A549 (cell line): ENCODE measurements at regions not wholly inside any gene's neighbourhood (a gene's known extent, or its start where the extent isn't known, plus 50 kb on each side); places are given as distances from the start of the nearest gene placed in this dataset.

Experiments used
- ATAC-seq, 2 experiments: fragments of 200-7000 bp in 1 of 2; fragments of >200 bp in 1 of 2; cut with Nextera tagmentation in 1 of 2; cut with Tn5 transposase in 1 of 2; 3 replicates each; pipeline versions ENCODE4 v1.8.0 to v1.9.1; 2018 to 2020; ENCODE audit warnings: mild to moderate bottlenecking in 1 of 2, moderate library complexity in 1 of 2
- CTCF ChIA-PET: fragments of 300-600 bp; sonication (Branson Sonifier 250); formaldehyde crosslinking; extraction: SDS; loops from one replicate; lab custom pipeline; 2021; ENCODE audit warnings: antibody characterized with exemption, inconsistent platforms; lab: Yijun Ruan, JAX
- POLR2A ChIA-PET: fragments of 350-600 bp; formaldehyde crosslinking; extraction: SDS; loops from one replicate; lab custom pipeline; 2021; ENCODE audit warnings: antibody characterized with exemption, inconsistent platforms; lab: Yijun Ruan, JAX
- DNase-seq, 2 experiments: peaks; one replicate each; pipeline versions ENCODE4 v3.0.0 to v3.0.0-alpha.2; 2011 to 2016; ENCODE audit warnings: low read depth in 1 of 2, low spot score in 1 of 2
- FAIRE-seq: peaks from 2 replicates; lab custom pipeline; 2011; peaks lifted over from hg19 to GRCh38; lab: Jason Lieb, UNC
- H3K27ac ChIP-seq, 2 experiments: fragments of >200 bp; sonication (Bioruptor Twin); formaldehyde crosslinking; 3 replicates each; pipeline ENCODE4 v1.5.1; 2016 to 2017
- H3K4me1 ChIP-seq: fragments of >200 bp; sonication (Bioruptor Twin); formaldehyde crosslinking; 3 replicates; pipeline ENCODE4 v1.6.1; 2016
- H3K4me2 ChIP-seq: fragments of >200 bp; sonication (Bioruptor Twin); formaldehyde crosslinking; 3 replicates; pipeline ENCODE4 v1.6.1; 2016
- H3K4me3 ChIP-seq: fragments of >200 bp; sonication (Bioruptor Twin); formaldehyde crosslinking; 3 replicates; pipeline ENCODE4 v1.5.1; 2016
- H3K9me3 ChIP-seq: fragments of >200 bp; sonication (Bioruptor Twin); formaldehyde crosslinking; 3 replicates; pipeline ENCODE4 v1.6.1; 2016
- CEBPB ChIP-seq, 2 experiments: fragments of >200 bp in 1 of 2; sonication (Bioruptor Twin) in 1 of 2; formaldehyde crosslinking in 1 of 2; IDR thresholded peaks; 2 replicates each; pipeline ENCODE4 v1.6.1; 2012 to 2016
- E2F6 ChIP-seq: IDR thresholded peaks from 2 replicates; pipeline ENCODE4 v1.6.1; 2012; ENCODE audit warnings: low read depth, borderline replicate concordance
- EHF ChIP-seq: fragments of 250-450 bp; sonication (Bioruptor Pico); IDR thresholded peaks from 2 replicates; pipeline ENCODE4 v1.5.0; 2020; ENCODE audit warnings: mild to moderate bottlenecking
- EHMT2 ChIP-seq: fragments of 200-600 bp; sonication (generic); IDR thresholded peaks from 2 replicates; pipeline ENCODE4 v1.6.1; 2016; ENCODE audit warnings: antibody characterized with exemption, low read depth, mild to moderate bottlenecking, moderate library complexity
- ELK1 ChIP-seq: fragments of 150-350 bp; IDR thresholded peaks from 2 replicates; pipeline ENCODE4 v1.6.1; 2014; ENCODE audit warnings: low read depth, mild to moderate bottlenecking, low read length
- FOSL2 ChIP-seq, 2 experiments: fragments of 450-650 bp in 1 of 2; fragments of >200 bp in 1 of 2; sonication (Bioruptor Twin) in 1 of 2; formaldehyde crosslinking; IDR thresholded peaks; 2 replicates each; pipeline versions ENCODE4 v1.5.0 to v1.6.1; 2016 to 2020; ENCODE audit warnings: mild to moderate bottlenecking in 1 of 2, moderate library complexity in 1 of 2
- FOXS1 ChIP-seq: fragments of 250-450 bp; sonication (Bioruptor Pico); IDR thresholded peaks from 2 replicates; pipeline ENCODE4 v1.5.0; 2020; ENCODE audit warnings: mild to moderate bottlenecking, moderate library complexity
- HES2 ChIP-seq: fragments of >200 bp; sonication (Bioruptor Twin); formaldehyde crosslinking; IDR thresholded peaks from 2 replicates; pipeline ENCODE4 v1.6.1; 2016
- JUNB ChIP-seq: fragments of >200 bp; sonication (Bioruptor Twin); formaldehyde crosslinking; IDR thresholded peaks from 2 replicates; pipeline ENCODE4 v1.6.1; 2016
- MAFK ChIP-seq: fragments of 450-650 bp; IDR thresholded peaks from 2 replicates; pipeline ENCODE4 v1.6.1; 2014; ENCODE audit not compliant: partially characterized antibody
- NFE2L2 ChIP-seq: fragments of 150-350 bp; conservative IDR thresholded peaks from 2 replicates; pipeline ENCODE4 v1.6.1; 2014; ENCODE audit warnings: low read length
- POLR2A ChIP-seq: IDR thresholded peaks from 2 replicates; pipeline ENCODE4 v1.6.1; 2012; ENCODE audit warnings: mild to moderate bottlenecking, low read length
- TP53 ChIP-seq: fragments of 250-450 bp; sonication (Bioruptor Pico); IDR thresholded peaks from 2 replicates; pipeline ENCODE4 v1.5.0; 2021; ENCODE audit warnings: mild to moderate bottlenecking, moderate library complexity
- USF2 ChIP-seq: fragments of 450-650 bp; IDR thresholded peaks from 2 replicates; pipeline ENCODE4 v1.6.1; 2014; ENCODE audit warnings: antibody characterized with exemption
- WGBS: methylation state at CpG from one replicate; pipeline ENCODE4 v1.1.6; 2017; ENCODE audit errors: missing lambda C conversion rate; 5-methylcytosine and 5-hydroxymethylcytosine counted together
- TF ChIP-seq, protein P1 (sequence below): fragments of 250-450 bp; sonication (Bioruptor Pico); IDR thresholded peaks from 2 replicates; pipeline ENCODE4 v1.5.0; 2021; ENCODE audit warnings: mild to moderate bottlenecking, moderate library complexity, borderline replicate concordance
- TF ChIP-seq, protein P2 (sequence below): fragments of >200 bp; sonication (Bioruptor Twin); formaldehyde crosslinking; IDR thresholded peaks from 3 replicates; pipeline ENCODE4 v1.6.1; 2016

- DNase-seq (no peak), FAIRE-seq (no peak), ATAC-seq (no peak)
- no peak overlapping the region for H3K4me3 ChIP-seq
- ChIA-PET CTCF (interaction anchor here (1.1 kb wide), 1 partner anchor 96 kb away, joined by 3 read pairs; no protein-coding TSS in a partner anchor), POLR2A (no interaction called here)
- 0 out of 6 replicates have a peak overlapping the region, but pooled peaks of 1 of the 2 experiments have one; percentile 1 for H3K27ac ChIP-seq
- H3K4me2 ChIP-seq, result no peak overlapping the region
- 0 out of 3 replicates have a peak, but pooled peaks cover 3% of the 10 kb centered on the region for H3K9me3 ChIP-seq
- H3K4me1 ChIP-seq, result peaks cover 6% of the 10 kb centered on the region
- WGBS, result 48% methylated on average over 5 of the region's 5 CpGs
- TF ChIP-seq EHMT2, result no peak
- no peak for TF ChIP-seq HES2
These were observed 470.2 kb upstream of the BTBD3 start for GRCh38 chr20:11447371-11448100.

DNA sequence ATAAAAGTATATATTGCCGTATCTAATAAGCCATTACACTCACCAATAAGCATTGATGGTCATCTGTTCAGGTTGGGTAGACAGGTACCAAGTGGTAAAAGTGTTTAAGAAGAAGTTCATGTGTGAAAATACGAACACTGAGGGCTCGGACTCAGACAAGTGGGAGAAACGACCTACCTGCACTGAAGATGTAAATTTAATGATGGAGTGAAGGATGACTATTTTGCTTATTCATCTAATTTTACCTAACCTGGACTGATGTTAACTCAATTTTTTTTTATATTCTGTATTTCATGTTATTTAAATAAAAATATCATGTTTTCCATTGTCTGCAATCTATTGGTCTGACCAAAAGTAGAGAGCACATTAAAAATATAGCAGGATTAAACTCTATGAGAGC, 469.1 kb upstream of the BTBD3 start:
- 0 out of 3 replicates have a peak, but pooled peaks cover 3% of the 10 kb centered on the region for H3K9me3 ChIP-seq
- no peak overlapping the region for H3K4me3 ChIP-seq
- WGBS, result 86% methylated on average over 4 of the region's 4 CpGs
- TF ChIP-seq MAFK, result peak; percentile 70
- TF ChIP-seq FOXS1 (CRISPR knock-in tag), result no peak
- H3K4me1 ChIP-seq, result peaks cover 17% of the 10 kb centered on the region
- ATAC-seq, result no peak
- H3K27ac ChIP-seq, result no peak overlapping the region
- ChIA-PET POLR2A (no interaction called here), CTCF (no interaction called here)
- no peak overlapping the region for H3K4me2 ChIP-seq
- DNase-seq, result no peak
- no peak for FAIRE-seq

- no peak for TF ChIP-seq TP53 (CRISPR knock-in tag)
- TF ChIP-seq, protein P1, sequence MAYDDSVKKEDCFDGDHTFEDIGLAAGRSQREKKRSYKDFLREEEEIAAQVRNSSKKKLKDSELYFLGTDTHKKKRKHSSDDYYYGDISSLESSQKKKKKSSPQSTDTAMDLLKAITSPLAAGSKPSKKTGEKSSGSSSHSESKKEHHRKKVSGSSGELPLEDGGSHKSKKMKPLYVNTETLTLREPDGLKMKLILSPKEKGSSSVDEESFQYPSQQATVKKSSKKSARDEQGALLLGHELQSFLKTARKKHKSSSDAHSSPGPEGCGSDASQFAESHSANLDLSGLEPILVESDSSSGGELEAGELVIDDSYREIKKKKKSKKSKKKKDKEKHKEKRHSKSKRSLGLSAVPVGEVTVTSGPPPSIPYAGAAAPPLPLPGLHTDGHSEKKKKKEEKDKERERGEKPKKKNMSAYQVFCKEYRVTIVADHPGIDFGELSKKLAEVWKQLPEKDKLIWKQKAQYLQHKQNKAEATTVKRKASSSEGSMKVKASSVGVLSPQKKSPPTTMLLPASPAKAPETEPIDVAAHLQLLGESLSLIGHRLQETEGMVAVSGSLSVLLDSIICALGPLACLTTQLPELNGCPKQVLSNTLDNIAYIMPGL (CRISPR knock-in tag), result no peak
- ChIA-PET CTCF (interaction anchor here (0.5 to 2.0 kb wide), 2 partner anchors 11 to 697 kb away, joined by 4 to 7 read pairs; no protein-coding TSS in a partner anchor), POLR2A (no interaction called here)
- no peak overlapping the region for H3K4me3 ChIP-seq
- WGBS, result 79% methylated on average over 7 of the region's 7 CpGs
- FAIRE-seq (no peak), ATAC-seq (no peak), DNase-seq (no peak)
- no peak overlapping the region for H3K4me2 ChIP-seq
- peak overlapping the region; percentile 88 to 90 for H3K27ac ChIP-seq
- peaks cover 48% of the 10 kb centered on the region for H3K4me1 ChIP-seq
- H3K9me3 ChIP-seq, result 0 out of 3 replicates have a peak, but pooled peaks cover 3% of the 10 kb centered on the region
These were observed 465.9 kb upstream of the BTBD3 start for GRCh38 chr20:11451793-11452291.

DNA sequence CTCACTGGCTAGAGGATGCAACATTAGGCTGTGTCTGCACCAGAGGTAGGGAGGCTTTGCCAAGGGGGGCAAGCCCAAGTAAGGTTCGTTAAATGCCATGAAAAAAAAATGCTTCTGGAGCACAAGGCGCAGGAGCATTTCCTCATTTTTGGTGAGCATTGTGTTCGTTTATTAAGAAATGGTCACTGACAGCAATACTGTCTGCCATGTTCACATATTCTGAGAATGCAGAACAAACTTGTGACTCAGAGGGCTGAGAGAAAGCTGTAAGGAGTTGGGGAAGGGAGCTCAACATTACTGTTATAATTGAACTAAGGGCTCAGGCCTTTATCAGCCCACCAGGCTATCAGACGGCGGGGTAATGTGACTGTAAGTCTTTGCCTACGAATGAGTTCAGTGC, 465.4 kb upstream of the BTBD3 start:
- TF ChIP-seq ELK1 (no peak), POLR2A (no peak)
- TF ChIP-seq, all 56 proteins: peak for 0

GRCh38 chr20:11453430-11453829, 464.3 kb upstream of the BTBD3 start:
- peak; percentile 37 to 74; a peak in 3 of 6 replicates for ATAC-seq
- peak; percentile 14 to 89 for DNase-seq
- no peak overlapping the region for H3K4me3 ChIP-seq
- ChIA-PET POLR2A (no interaction called here), CTCF (interaction anchor here (2.0 kb wide), 1 partner anchor 13 kb away, joined by 7 read pairs; no protein-coding TSS in a partner anchor)
- WGBS, result 10% methylated on average over 2 of the region's 2 CpGs
- H3K9me3 ChIP-seq, result 0 out of 3 replicates have a peak, but pooled peaks cover 3% of the 10 kb centered on the region
- H3K4me1 ChIP-seq, result peaks cover 49% of the 10 kb centered on the region
- H3K27ac ChIP-seq, result peak overlapping the region; percentile 88 to 90
- peak overlapping the region; percentile 82 for H3K4me2 ChIP-seq
- FAIRE-seq, result peak; percentile 96
- peak; percentile 53 for TF ChIP-seq FOSL2 (IDR thresholded peaks at IDR 0.05)
- peak; percentile 76 for TF ChIP-seq FOSL2 (CRISPR knock-in tag; IDR thresholded peaks at IDR 0.05)
- TF ChIP-seq EHF (CRISPR knock-in tag), result no peak
- peak; percentile 43 to 92; a peak in 2 of 4 replicates for TF ChIP-seq CEBPB (IDR thresholded peaks at IDR 0.05)
- TF ChIP-seq, protein P2, sequence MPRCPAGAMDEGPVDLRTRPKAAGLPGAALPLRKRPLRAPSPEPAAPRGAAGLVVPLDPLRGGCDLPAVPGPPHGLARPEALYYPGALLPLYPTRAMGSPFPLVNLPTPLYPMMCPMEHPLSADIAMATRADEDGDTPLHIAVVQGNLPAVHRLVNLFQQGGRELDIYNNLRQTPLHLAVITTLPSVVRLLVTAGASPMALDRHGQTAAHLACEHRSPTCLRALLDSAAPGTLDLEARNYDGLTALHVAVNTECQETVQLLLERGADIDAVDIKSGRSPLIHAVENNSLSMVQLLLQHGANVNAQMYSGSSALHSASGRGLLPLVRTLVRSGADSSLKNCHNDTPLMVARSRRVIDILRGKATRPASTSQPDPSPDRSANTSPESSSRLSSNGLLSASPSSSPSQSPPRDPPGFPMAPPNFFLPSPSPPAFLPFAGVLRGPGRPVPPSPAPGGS, result no peak
- TF ChIP-seq USF2, result no peak
- TF ChIP-seq HES2, result peak; percentile 30; the same call in 1 of the 2 replicates
- TF ChIP-seq JUNB, result peak; percentile 65
- TF ChIP-seq NFE2L2, result peak; percentile 52; the same call in 1 of the 2 replicates
- peak; percentile 48; the same call in 1 of the 2 replicates for TF ChIP-seq FOXS1 (CRISPR knock-in tag)
- TF ChIP-seq E2F6, result peak; percentile 68; the same call in 1 of the 2 replicates

More for the DNA sequence above, 465.4 kb upstream of the BTBD3 start:
- Histone ChIP-seq H3K4me1 (peaks cover 48% of the 10 kb centered on the region), H3K9me3 (0 out of 3 replicates have a peak, but pooled peaks cover 3% of the 10 kb centered on the region), H3K27ac (peak overlapping the region; percentile 88 to 90), H3K4me3 (no peak overlapping the region), H3K4me2 (no peak overlapping the region; the same call in 1 of the 3 replicates)
- ChIA-PET CTCF (interaction anchor here (0.5 to 2.0 kb wide), 2 partner anchors 12 to 698 kb away, joined by 4 to 7 read pairs; no protein-coding TSS in a partner anchor), POLR2A (no interaction called here)
- WGBS, result 87% methylated on average over 6 of the region's 6 CpGs
- ATAC-seq (no peak), DNase-seq (no peak), FAIRE-seq (no peak)
